SK-N-SH (cell line): ENCODE measurements at regions not wholly inside any gene's neighbourhood (a gene's known extent, or its start where the extent isn't known, plus 50 kb on each side); places are given as distances from the start of the nearest gene placed in this dataset.

Experiments
- EP300 ChIP-seq, 2 experiments: IDR thresholded peaks; 2 replicates each; pipeline versions ENCODE4 v1.4.0 to v1.6.1; 2012; ENCODE audit warnings: borderline replicate concordance in 1 of 2, low read depth in 1 of 2, low read length in 1 of 2
- FOXJ3 ChIP-seq: sonication (generic); formaldehyde crosslinking; IDR thresholded peaks from 2 replicates; pipeline ENCODE4 v1.5.1; 2020; ENCODE audit warnings: mild to moderate bottlenecking, missing genetic modification reagents
- RFX5 ChIP-seq: IDR thresholded peaks from 2 replicates; pipeline ENCODE4 v1.6.1; 2012; ENCODE audit warnings: mild to moderate bottlenecking, improper control_type of control experiment, low read length
- TCF12 ChIP-seq: IDR thresholded peaks from 2 replicates; pipeline ENCODE4 v1.4.0; 2012
- TEAD4 ChIP-seq: IDR thresholded peaks from 2 replicates; pipeline ENCODE4 v1.4.0; 2012; ENCODE audit warnings: mild to moderate bottlenecking, borderline replicate concordance; ENCODE audit not compliant: insufficient read depth
- TF ChIP-seq, protein P1 (sequence below): fragments of 200-600 bp; sonication (generic); IDR thresholded peaks from 2 replicates; pipeline ENCODE4 v1.6.1; 2017; ENCODE audit warnings: antibody characterized with exemption, mild to moderate bottlenecking, moderate library complexity
- TF ChIP-seq, protein P2 (sequence below): fragments of 150-350 bp; IDR thresholded peaks from 2 replicates; pipeline ENCODE4 v1.6.1; 2017; ENCODE audit warnings: antibody characterized with exemption, low read length, low read depth, borderline replicate concordance
- TF ChIP-seq, protein P3 (sequence below): IDR thresholded peaks from 2 replicates; pipeline ENCODE4 v1.4.0; 2012; ENCODE audit warnings: low read depth
- TF ChIP-seq, protein P4 (sequence below): IDR thresholded peaks from 2 replicates; pipeline ENCODE4 v1.4.0; 2012; ENCODE audit warnings: low read depth, borderline replicate concordance

DNA sequence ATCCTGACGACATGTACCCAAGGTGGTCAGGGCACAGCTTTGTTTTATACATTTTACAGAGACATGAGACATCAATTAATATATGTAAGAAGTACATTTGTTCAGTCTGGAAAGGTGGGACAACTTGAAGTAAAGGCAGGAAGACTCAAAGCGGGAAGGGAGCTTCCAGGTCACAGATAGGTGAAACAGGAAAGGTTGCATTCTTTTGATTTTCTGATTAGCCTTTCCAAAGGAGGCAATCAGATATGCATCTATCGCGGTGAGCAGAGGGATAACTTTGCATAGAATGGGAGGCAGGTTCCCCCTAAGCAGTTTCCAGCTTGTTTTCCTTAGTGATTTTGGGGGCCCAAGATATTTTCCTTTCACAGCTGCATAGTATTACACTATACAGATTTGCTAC is 358.4 kb downstream of the GLUD2 start:
- TF ChIP-seq, protein P1, sequence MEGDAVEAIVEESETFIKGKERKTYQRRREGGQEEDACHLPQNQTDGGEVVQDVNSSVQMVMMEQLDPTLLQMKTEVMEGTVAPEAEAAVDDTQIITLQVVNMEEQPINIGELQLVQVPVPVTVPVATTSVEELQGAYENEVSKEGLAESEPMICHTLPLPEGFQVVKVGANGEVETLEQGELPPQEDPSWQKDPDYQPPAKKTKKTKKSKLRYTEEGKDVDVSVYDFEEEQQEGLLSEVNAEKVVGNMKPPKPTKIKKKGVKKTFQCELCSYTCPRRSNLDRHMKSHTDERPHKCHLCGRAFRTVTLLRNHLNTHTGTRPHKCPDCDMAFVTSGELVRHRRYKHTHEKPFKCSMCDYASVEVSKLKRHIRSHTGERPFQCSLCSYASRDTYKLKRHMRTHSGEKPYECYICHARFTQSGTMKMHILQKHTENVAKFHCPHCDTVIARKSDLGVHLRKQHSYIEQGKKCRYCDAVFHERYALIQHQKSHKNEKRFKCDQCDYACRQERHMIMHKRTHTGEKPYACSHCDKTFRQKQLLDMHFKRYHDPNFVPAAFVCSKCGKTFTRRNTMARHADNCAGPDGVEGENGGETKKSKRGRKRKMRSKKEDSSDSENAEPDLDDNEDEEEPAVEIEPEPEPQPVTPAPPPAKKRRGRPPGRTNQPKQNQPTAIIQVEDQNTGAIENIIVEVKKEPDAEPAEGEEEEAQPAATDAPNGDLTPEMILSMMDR = no peak
- TF ChIP-seq, protein P2, sequence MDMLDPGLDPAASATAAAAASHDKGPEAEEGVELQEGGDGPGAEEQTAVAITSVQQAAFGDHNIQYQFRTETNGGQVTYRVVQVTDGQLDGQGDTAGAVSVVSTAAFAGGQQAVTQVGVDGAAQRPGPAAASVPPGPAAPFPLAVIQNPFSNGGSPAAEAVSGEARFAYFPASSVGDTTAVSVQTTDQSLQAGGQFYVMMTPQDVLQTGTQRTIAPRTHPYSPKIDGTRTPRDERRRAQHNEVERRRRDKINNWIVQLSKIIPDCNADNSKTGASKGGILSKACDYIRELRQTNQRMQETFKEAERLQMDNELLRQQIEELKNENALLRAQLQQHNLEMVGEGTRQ = no peak
- TF ChIP-seq EP300 (IDR thresholded peaks at IDR 0.05; ENCODE audit: borderline replicate concordance in 1 of 2, low read depth in 1 of 2, low read length in 1 of 2) = no peak
- TF ChIP-seq FOXJ3 (CRISPR knock-in tag) = no peak
- TF ChIP-seq TCF12 = no peak
- TF ChIP-seq, protein P3, sequence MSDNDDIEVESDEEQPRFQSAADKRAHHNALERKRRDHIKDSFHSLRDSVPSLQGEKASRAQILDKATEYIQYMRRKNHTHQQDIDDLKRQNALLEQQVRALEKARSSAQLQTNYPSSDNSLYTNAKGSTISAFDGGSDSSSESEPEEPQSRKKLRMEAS = no peak
- TF ChIP-seq TEAD4 = no peak
- TF ChIP-seq, protein P4, sequence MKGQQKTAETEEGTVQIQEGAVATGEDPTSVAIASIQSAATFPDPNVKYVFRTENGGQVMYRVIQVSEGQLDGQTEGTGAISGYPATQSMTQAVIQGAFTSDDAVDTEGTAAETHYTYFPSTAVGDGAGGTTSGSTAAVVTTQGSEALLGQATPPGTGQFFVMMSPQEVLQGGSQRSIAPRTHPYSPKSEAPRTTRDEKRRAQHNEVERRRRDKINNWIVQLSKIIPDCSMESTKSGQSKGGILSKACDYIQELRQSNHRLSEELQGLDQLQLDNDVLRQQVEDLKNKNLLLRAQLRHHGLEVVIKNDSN = no peak
- TF ChIP-seq RFX5 = no peak
